Heart right ventricle (tissue), 16 donors: ENCODE measurements at regions not wholly inside any gene's neighbourhood (a gene's known extent, or its start where the extent isn't known, plus 50 kb on each side); places are given as distances from the start of the nearest gene placed in this dataset.

Experiments
- ATAC-seq, 8 donors: fragments of 200-7000 bp; cut with Tn5 transposase; one replicate each; pipeline ENCODE4 v1.9.1; 2020; ENCODE audit warnings: mild to moderate bottlenecking in 8 of 8, moderate library complexity in 8 of 8, moderate number of reproducible peaks in 1 of 8
- DNase-seq, 2 donors: peaks; one replicate each; pipeline ENCODE4 v3.0.0-alpha.2; 2020
- H3K27ac ChIP-seq, 10 donors: fragments of 200-600 bp; sonication (generic) in 2 of 10; one replicate each; pipeline versions ENCODE4 v1.5.0 to v1.8.0; 2020 to 2022; ENCODE audit warnings: mild to moderate bottlenecking in 3 of 10
- H3K27me3 ChIP-seq, 7 donors: fragments of 200-600 bp; one replicate each; pipeline ENCODE4 v1.8.0; 2021 to 2022; ENCODE audit warnings: mild to moderate bottlenecking in 2 of 7
- H3K36me3 ChIP-seq, 9 donors: fragments of 200-600 bp; sonication (generic) in 1 of 9; one replicate each; pipeline versions ENCODE4 v1.5.0 to v1.8.0; 2020 to 2022; ENCODE audit warnings: mild to moderate bottlenecking in 2 of 9
- H3K4me1 ChIP-seq, 9 donors: fragments of 200-600 bp; sonication (generic) in 1 of 9; one replicate each; pipeline versions ENCODE4 v1.5.0 to v1.8.0; 2020 to 2022; ENCODE audit warnings: mild to moderate bottlenecking in 4 of 9
- H3K4me3 ChIP-seq, 10 donors: fragments of 200-600 bp; sonication (generic) in 2 of 10; one replicate each; pipeline versions ENCODE4 v1.5.0 to v1.8.0; 2020 to 2022; ENCODE audit warnings: mild to moderate bottlenecking in 7 of 10, moderate library complexity in 2 of 10
- H3K9me3 ChIP-seq, 11 donors: fragments of 200-600 bp in 10 of 11; sonication (generic) in 2 of 11; one replicate each; pipeline versions ENCODE4 v1.5.0 to v1.8.0; 2013 to 2022; ENCODE audit warnings: mild to moderate bottlenecking in 2 of 11, control low read depth in 1 of 11, moderate library complexity in 1 of 11
- CTCF ChIP-seq, 9 donors: fragments of 200-600 bp; sonication (generic) in 2 of 9; IDR thresholded peaks; one replicate each; pipeline versions ENCODE4 v1.5.0 to v1.8.0; 2021 to 2022; ENCODE audit warnings: antibody characterized with exemption in 9 of 9, mild to moderate bottlenecking in 5 of 9, moderate library complexity in 1 of 9
- WGBS, 2 donors: extraction: QIAGEN DNeasy Blood & Tissue Kit; methylation state at CpG; one replicate each; pipeline ENCODE4 v1.1.7; 2013; ENCODE audit warnings: inconsistent platforms in 1 of 2; 5-methylcytosine and 5-hydroxymethylcytosine counted together
- intact Hi-C, 10 donors: fragments of 100-400 bp; cut with DNase I; formaldehyde crosslinking; loops; one replicate each; pipeline versions ENCODE4 v1.11.1 to v1.14.2; 2022
- donor health status: Arrhythmogenic right ventricular cardiomyopathy.
- donor health status: ischemic (EF 13 %, LVEDD 7.1; RV severe dilation, severe dysfunction).
- donor health status: healthy with polysubstance abuse.
- donor health status: DM: no; HTN: yes; CAD: no.
- donor health status: DM: no; HTN: no; CAD: no.
- donor health status: ischemic (EF 25% LVEDD 6.9; RV normal size, moderate dysfunction).
- donor health status: ischemic (EF 25% LVEDD 5.7; RV mildly dilated, moderate dysfunction).
- donor health status: healthy.
- donor health status: DM: yes; HTN: yes; CAD: no.
- donor health status: Ischemic cardiomyopathy.
- donor health status: ischemic (EF 35%, LVEDD 5.7; RV mildly dilated, moderate dysfunction).
- donor health status: nonischemic (EF 11% LVEDD 7.7; RV severe dilation, severe dysfunction).
- donor health status: DM: yes; HTN: yes; CAD: no.
- donor health status: PGD.
- donor health status: ischemic (EF 29% LVEDD 5.4; RV normal size, mild dysfunction).
- donor health status: nonischemic (EF 23%, LVEDD 6.1; RV moderate dilation, normal function).

DNA sequence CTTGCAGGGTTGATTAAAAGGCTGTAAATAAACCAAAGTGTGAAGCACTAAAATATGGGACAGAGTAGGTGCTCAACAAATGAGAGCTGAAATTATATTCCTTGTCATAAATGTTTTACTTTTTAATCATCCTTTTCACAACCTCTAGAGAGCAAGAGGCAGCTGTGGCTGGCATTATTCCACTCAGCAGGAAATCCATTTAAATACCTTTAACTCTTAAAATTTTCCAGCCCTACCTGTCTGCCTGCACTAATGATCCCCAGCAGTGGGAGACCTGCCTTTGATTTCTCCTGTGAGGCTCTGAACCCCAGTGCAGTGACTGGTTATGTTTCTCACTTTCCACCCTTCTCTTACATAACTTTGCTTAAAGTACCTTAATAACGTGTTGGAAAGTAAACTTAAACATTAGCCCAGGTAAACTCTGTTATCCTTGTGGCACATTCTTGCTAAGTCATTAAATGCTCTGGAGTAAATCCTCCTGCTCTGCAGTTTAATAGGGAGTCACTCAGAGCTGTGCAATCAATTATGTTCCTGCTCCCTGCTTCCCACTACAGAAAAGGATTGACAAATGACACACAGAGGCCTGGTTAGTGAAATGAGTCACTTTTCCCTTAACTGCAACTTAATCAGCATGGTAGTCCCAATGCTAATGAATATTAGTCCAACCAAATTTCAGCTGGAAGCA, 755.7 kb upstream of the USP15 start:
- no peak for DNase-seq
- Histone ChIP-seq H3K27me3 (peaks cover 0 to 3% (median 0%) of the 10 kb centered on the region in 7 donors), H3K4me1 (no peaks in the 10 kb centered on the region), H3K9me3 (peaks cover 0 to 4% (median 0%) of the 10 kb centered on the region in 11 donors), H3K27ac (no peak overlapping the region), H3K4me3 (no peak overlapping the region), H3K36me3 (no peaks in the 10 kb centered on the region)
- intact Hi-C loops = no loop called here
- no peak for ATAC-seq
- no peak for TF ChIP-seq CTCF (IDR thresholded peaks at IDR 0.05)
- WGBS, 2 donors = 30 to 42% methylated on average over 1 of the region's 1 CpG

GRCh38 chr12:61513499-61513898, 746.7 kb upstream of the USP15 start:
- no peaks in the 10 kb centered on the region for H3K36me3 ChIP-seq
- H3K4me3 ChIP-seq = no peak overlapping the region
- ATAC-seq (no peak), DNase-seq (no peak)
- TF ChIP-seq CTCF (IDR thresholded peaks at IDR 0.05) = no peak
- no peaks in the 10 kb centered on the region for H3K4me1 ChIP-seq
- H3K27ac ChIP-seq = no peak overlapping the region
- peaks cover 0 to 15% (median 0%) of the 10 kb centered on the region in 7 donors for H3K27me3 ChIP-seq
- WGBS, 2 donors = 67 to 70% methylated on average over 2 of the region's 2 CpGs
- intact Hi-C loops = no loop called here
- H3K9me3 ChIP-seq = no peaks in the 10 kb centered on the region

DNA sequence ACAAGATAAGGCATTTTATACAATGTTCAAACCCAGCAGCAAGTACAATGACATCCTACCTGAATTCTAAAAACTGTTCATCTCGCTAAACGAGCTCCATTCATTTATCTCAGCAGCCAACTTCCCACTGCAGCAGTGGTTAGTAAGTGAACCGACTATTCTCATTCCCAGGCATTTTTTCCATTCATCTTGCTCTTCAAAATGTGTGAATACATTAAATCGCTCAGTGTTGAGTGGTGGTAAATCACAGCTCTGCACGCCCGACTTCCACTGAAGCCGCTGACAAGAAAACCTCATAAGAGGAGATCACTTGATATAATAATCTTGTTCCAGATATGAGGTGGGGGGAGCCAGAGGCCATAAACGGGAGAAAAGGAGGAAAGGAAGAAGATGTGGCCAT, 746.2 kb upstream of the USP15 start:
- Histone ChIP-seq H3K9me3 (no peaks in the 10 kb centered on the region), H3K27me3 (peaks cover 0 to 15% (median 0%) of the 10 kb centered on the region in 7 donors), H3K27ac (no peak overlapping the region), H3K36me3 (no peaks in the 10 kb centered on the region), H3K4me1 (no peaks in the 10 kb centered on the region), H3K4me3 (no peak overlapping the region)
- no peak for TF ChIP-seq CTCF (IDR thresholded peaks at IDR 0.05)
- intact Hi-C loops = no loop called here
- ATAC-seq (no peak), DNase-seq (no peak)
- WGBS, 2 donors = 41 to 45% methylated on average over 8 of the region's 8 CpGs

DNA sequence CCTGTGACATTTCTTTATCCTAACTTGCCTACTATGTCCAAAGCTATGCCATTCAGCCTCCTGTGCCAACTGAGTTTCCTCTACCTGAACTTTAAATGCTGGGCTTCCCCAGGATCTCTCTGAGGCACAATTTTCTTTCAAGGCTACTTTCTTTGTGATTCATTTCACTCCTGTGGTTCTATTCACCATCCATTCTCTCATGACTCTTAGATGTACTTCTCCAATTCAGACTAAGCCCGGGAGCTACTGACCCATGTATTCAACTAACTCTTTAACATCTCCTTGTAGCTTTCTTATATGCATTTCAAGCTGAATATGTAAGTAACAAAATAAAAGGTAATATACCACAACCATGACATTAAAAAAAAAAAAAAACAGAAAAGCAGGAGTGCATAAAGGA, 738.9 kb upstream of the USP15 start:
- no peak overlapping the region for H3K27ac ChIP-seq
- no peak for ATAC-seq
- no peak for DNase-seq
- TF ChIP-seq CTCF (IDR thresholded peaks at IDR 0.05) = no peak
- intact Hi-C loops = no loop called here
- no peaks in the 10 kb centered on the region for H3K27me3 ChIP-seq
- WGBS, 2 donors = 54 to 69% methylated on average over 1 of the region's 1 CpG
- H3K9me3 ChIP-seq = peaks cover 0 to 2% (median 0%) of the 10 kb centered on the region in 11 donors
- no peaks in the 10 kb centered on the region for H3K36me3 ChIP-seq
- no peaks in the 10 kb centered on the region for H3K4me1 ChIP-seq
- no peak overlapping the region for H3K4me3 ChIP-seq
